GM12878 (cell line): ENCODE measurements at regions not wholly inside any gene's neighbourhood (a gene's known extent, or its start where the extent isn't known, plus 50 kb on each side); places are given as distances from the start of the nearest gene placed in this dataset.

ENCODE experiments used
- ATAC-seq: fragments of 200-7000 bp; cut with Tn5 transposase; 3 replicates; pipeline ENCODE4 v1.9.1; 2020; ENCODE audit warnings: mild to moderate bottlenecking, moderate library complexity
- BruUV-seq: library from RNA; stranded (reverse); fragments of 400-500 nt; replicated peaks from 2 replicates; lab custom pipeline; 2021; lab: Mats Ljungman, UMichigan
- CTCF ChIA-PET: fragments of 300-600 bp; sonication (Branson Sonifier 250); formaldehyde crosslinking; extraction: SDS; loops from one replicate; lab custom pipeline; 2021; ENCODE audit warnings: inconsistent platforms; lab: Yijun Ruan, JAX
- POLR2A ChIA-PET: fragments of 350-600 bp; formaldehyde crosslinking; extraction: SDS; loops from one replicate; lab custom pipeline; 2021; ENCODE audit warnings: inconsistent platforms; lab: Charles Lee
- RAD21 ChIA-PET: fragments of 300-600 bp; sonication (Branson Sonifier 250); formaldehyde crosslinking; loops from one replicate; lab custom pipeline; 2023; ENCODE audit warnings: antibody characterized with exemption; ENCODE audit not compliant: unreplicated experiment; lab: Charles Lee
- SMC1A ChIA-PET: fragments of 300-600 bp; sonication (Branson Sonifier 250); formaldehyde crosslinking; loops from one replicate; lab custom pipeline; 2023; ENCODE audit not compliant: unreplicated experiment, uncharacterized antibody; lab: Charles Lee
- DNase-seq: peaks from one replicate; pipeline ENCODE4 v3.0.0-alpha.2; 2011; ENCODE audit warnings: low read depth, low spot score
- FAIRE-seq: peaks from 3 replicates; lab custom pipeline; 2011; peaks lifted over from hg19 to GRCh38; lab: Jason Lieb, UNC
- H2AFZ ChIP-seq: 2 replicates; pipeline ENCODE4 v1.6.0; 2011; ENCODE audit warnings: low read depth, low read length, control low read depth; ENCODE audit not compliant: control insufficient read depth
- H3K27ac ChIP-seq: 2 replicates; pipeline ENCODE4 v1.5.1; 2011; ENCODE audit warnings: control low read depth; ENCODE audit not compliant: control insufficient read depth, insufficient read depth
- H3K27me3 ChIP-seq, 2 experiments: replicated peaks in 1 of 2; 2 replicates each; pipeline versions ENCODE4 v1.6.0 to v1.6.1; 2011; ENCODE audit warnings: low read length in 1 of 2; ENCODE audit not compliant: control insufficient read depth in 2 of 2, insufficient read depth in 2 of 2
- H3K36me3 ChIP-seq, 2 experiments: 2 replicates each; pipeline ENCODE4 v1.5.1; 2011; ENCODE audit warnings: low read length in 1 of 2; ENCODE audit not compliant: control insufficient read depth in 2 of 2, insufficient read depth in 2 of 2
- H3K4me1 ChIP-seq: 2 replicates; pipeline ENCODE4 v1.6.1; 2011; ENCODE audit warnings: mild to moderate bottlenecking, low read length, moderate library complexity, mixed read lengths; ENCODE audit not compliant: control insufficient read depth, insufficient read depth
- H3K4me2 ChIP-seq: 2 replicates; pipeline ENCODE4 v1.6.0; 2011; ENCODE audit warnings: control low read depth; ENCODE audit not compliant: control insufficient read depth, insufficient read depth
- H3K4me3 ChIP-seq: fragments of 200-600 bp; sonication (generic); 2 replicates; pipeline ENCODE4 v1.5.1; 2016
- H3K79me2 ChIP-seq: 2 replicates; pipeline ENCODE4 v1.6.0; 2011; ENCODE audit warnings: low read length; ENCODE audit not compliant: control insufficient read depth, insufficient read depth
- H3K9ac ChIP-seq: 2 replicates; pipeline ENCODE4 v1.8.0; 2011; ENCODE audit warnings: low read length, control low read depth, mixed read lengths; ENCODE audit not compliant: control insufficient read depth, insufficient read depth
- H3K9me3 ChIP-seq: replicated peaks from 3 replicates; pipeline ENCODE4 v1.5.1; 2011; ENCODE audit warnings: mild to moderate bottlenecking, low read length; ENCODE audit not compliant: control insufficient read depth, insufficient read depth
- H4K20me1 ChIP-seq: 2 replicates; pipeline ENCODE4 v1.6.0; 2011; ENCODE audit not compliant: control insufficient read depth, insufficient read depth
- BCLAF1 ChIP-seq: fragments of 450-650 bp; IDR thresholded peaks from 2 replicates; pipeline ENCODE4 v1.6.1; 2017; ENCODE audit warnings: antibody characterized with exemption, mild to moderate bottlenecking, moderate library complexity
- CBX3 ChIP-seq: fragments of 200-600 bp; sonication (generic); IDR thresholded peaks from 2 replicates; pipeline ENCODE4 v1.6.1; 2016; ENCODE audit warnings: low read depth, borderline replicate concordance
- EP300 ChIP-seq, 2 experiments: fragments of 150-350 bp in 1 of 2; IDR thresholded peaks; 2 replicates each; pipeline ENCODE4 v1.6.1; 2011 to 2012; ENCODE audit warnings: low read depth in 2 of 2, low read length in 2 of 2, borderline replicate concordance in 1 of 2, improper control_type of control experiment in 1 of 2, inconsistent platforms in 1 of 2; ENCODE audit not compliant: control insufficient read depth in 1 of 2
- MEF2B ChIP-seq: fragments of 450-650 bp; IDR thresholded peaks from 2 replicates; pipeline ENCODE4 v1.6.1; 2018; ENCODE audit warnings: mild to moderate bottlenecking, moderate library complexity; ENCODE audit not compliant: partially characterized antibody, poor library complexity, severe bottlenecking
- RUNX3 ChIP-seq: IDR thresholded peaks from 2 replicates; pipeline ENCODE4 v1.6.1; 2012; ENCODE audit warnings: low read length, inconsistent platforms
- SUZ12 ChIP-seq: fragments of 200-600 bp; sonication (generic); IDR thresholded peaks from one replicate; pipeline ENCODE4 v1.6.1; 2018; ENCODE audit warnings: antibody characterized with exemption, mild to moderate bottlenecking; ENCODE audit not compliant: unreplicated experiment
- WRNIP1 ChIP-seq: IDR thresholded peaks from 2 replicates; pipeline ENCODE4 v1.6.1; 2011; ENCODE audit warnings: low read depth, low read length, improper control_type of control experiment, borderline replicate concordance
- YY1 ChIP-seq: IDR thresholded peaks from 2 replicates; pipeline ENCODE4 v1.6.1; 2011; ENCODE audit warnings: low read depth, mild to moderate bottlenecking, low read length
- ZBTB11 ChIP-seq: fragments of 450-650 bp; formaldehyde crosslinking; IDR thresholded peaks from 2 replicates; pipeline ENCODE4 v1.5.0; 2022; ENCODE audit warnings: mild to moderate bottlenecking, missing genetic modification characterization
- ZBTB33 ChIP-seq: fragments of 450-650 bp; IDR thresholded peaks from 2 replicates; pipeline ENCODE4 v1.6.1; 2017; ENCODE audit warnings: mild to moderate bottlenecking
- ZNF622 ChIP-seq: fragments of 450-650 bp; IDR thresholded peaks from 2 replicates; pipeline ENCODE4 v1.6.1; 2017; ENCODE audit warnings: mild to moderate bottlenecking, inconsistent platforms
- WGBS: methylation state at CpG from one replicate; pipeline ENCODE4 v1.1.6; 2016; ENCODE audit warnings: low lambda C conversion rate; ENCODE audit not compliant: insufficient replicate concordance, insufficient coverage; ENCODE audit errors: missing lambda C conversion rate; 5-methylcytosine and 5-hydroxymethylcytosine counted together
- in situ Hi-C: fragments of 300-500 bp; cut with MboI; formaldehyde crosslinking; loops from 9 replicates; pipeline ENCODE4 v1.14.3; 2018; ENCODE audit warnings: mixed read lengths
- intact Hi-C: fragments of 100-400 bp; cut with micrococcal nuclease; formaldehyde crosslinking; loops from one replicate; pipeline ENCODE4 v1.14.2; 2022; ENCODE audit not compliant: unreplicated experiment
- TF ChIP-seq, protein P1 (sequence below), 3 experiments: IDR thresholded peaks in 2 of 3; conservative IDR thresholded peaks in 1 of 3; 2 replicates each; pipeline ENCODE4 v1.5.1; 2011; ENCODE audit warnings: low read depth in 3 of 3, low read length in 3 of 3, mild to moderate bottlenecking in 3 of 3, control low read depth in 2 of 3, moderate library complexity in 2 of 3, inconsistent platforms in 1 of 3, mixed read lengths in 1 of 3; ENCODE audit not compliant: control insufficient read depth in 2 of 3, insufficient read depth in 1 of 3; ENCODE audit errors: extremely low read depth in 1 of 3

DNA sequence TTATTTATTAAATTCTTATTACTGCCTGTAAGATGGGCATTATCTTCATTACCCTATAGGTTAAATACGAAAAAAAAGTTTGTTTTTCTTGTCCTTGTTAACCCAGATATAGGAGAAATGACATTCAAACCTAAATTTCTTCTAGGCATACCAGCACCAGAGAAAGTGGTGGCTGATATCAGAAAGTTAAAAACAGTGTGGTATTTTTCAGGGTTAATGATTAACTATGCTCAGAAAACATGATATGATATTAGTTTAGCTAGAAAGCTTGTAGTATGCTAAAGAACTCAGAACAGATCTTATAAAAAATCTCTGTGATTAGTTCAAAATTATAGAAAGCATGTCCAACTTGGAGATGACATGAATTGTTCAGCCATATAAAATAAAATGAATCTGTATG, 630.5 kb upstream of the EPHA6 start (continued):
- TF ChIP-seq BCLAF1: no peak
- no peak for TF ChIP-seq RUNX3
- TF ChIP-seq, protein P1, sequence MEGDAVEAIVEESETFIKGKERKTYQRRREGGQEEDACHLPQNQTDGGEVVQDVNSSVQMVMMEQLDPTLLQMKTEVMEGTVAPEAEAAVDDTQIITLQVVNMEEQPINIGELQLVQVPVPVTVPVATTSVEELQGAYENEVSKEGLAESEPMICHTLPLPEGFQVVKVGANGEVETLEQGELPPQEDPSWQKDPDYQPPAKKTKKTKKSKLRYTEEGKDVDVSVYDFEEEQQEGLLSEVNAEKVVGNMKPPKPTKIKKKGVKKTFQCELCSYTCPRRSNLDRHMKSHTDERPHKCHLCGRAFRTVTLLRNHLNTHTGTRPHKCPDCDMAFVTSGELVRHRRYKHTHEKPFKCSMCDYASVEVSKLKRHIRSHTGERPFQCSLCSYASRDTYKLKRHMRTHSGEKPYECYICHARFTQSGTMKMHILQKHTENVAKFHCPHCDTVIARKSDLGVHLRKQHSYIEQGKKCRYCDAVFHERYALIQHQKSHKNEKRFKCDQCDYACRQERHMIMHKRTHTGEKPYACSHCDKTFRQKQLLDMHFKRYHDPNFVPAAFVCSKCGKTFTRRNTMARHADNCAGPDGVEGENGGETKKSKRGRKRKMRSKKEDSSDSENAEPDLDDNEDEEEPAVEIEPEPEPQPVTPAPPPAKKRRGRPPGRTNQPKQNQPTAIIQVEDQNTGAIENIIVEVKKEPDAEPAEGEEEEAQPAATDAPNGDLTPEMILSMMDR (IDR thresholded peaks at IDR 0.05 in 2 of 3, conservative IDR thresholded peaks at IDR 0.05 in 1 of 3; ENCODE audit: control insufficient read depth in 2 of 3, extremely low read depth in 1 of 3, insufficient read depth in 1 of 3, low read depth in 3 of 3, low read length in 3 of 3): no peak
- no peak for TF ChIP-seq MEF2B
- TF ChIP-seq YY1: no peak

DNA sequence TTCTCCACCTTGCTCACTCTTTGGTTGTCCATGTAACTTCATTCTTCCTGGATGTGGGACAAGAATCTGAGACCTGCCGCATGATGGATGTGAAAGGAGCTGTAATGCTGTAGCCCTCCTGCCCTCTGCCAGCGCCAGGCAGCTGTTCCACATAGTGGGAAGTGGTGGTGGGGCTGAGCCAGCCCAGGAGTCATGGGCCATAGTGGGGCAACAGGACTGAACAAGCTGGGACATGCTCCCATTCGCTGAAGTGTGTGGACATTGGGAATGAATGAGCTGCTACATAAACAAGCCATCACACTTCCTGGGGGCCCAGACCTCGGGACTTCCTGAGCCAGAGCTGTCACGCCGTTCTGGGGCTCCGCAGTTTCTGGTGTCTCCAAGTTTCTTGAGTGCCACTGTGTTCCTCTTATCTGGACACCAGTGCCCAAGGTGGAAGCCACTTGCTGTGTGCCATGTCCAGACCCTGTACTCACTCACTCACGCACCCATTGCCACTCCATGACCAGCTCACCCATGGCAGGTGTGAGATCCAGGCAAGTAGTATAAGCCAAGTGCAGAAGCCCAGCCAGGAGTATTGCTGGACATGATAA, 624.3 kb upstream of the EPHA6 start:
- Histone ChIP-seq H3K4me1 (no peaks in the 10 kb centered on the region), H3K36me3 (no peaks in the 10 kb centered on the region), H3K4me3 (no peak overlapping the region), H4K20me1 (no peaks in the 10 kb centered on the region), H3K79me2 (no peaks in the 10 kb centered on the region), H3K27ac (no peak overlapping the region), H3K27me3 (no peaks in the 10 kb centered on the region), H3K4me2 (no peak overlapping the region), H3K9ac (no peak overlapping the region), H3K9me3 (no peaks in the 10 kb centered on the region), H2AFZ (no peak overlapping the region)
- SMC1A ChIA-PET: interaction anchor here (0.8 kb wide), 1 partner anchor 13 kb away, joined by 3 read pairs; no protein-coding TSS in a partner anchor
- POLR2A ChIA-PET: no interaction called here
- intact Hi-C loops: no loop called here
- BruUV-seq: no TSS peak
- CTCF ChIA-PET: no interaction called here
- 22% methylated on average over 8 of the region's 8 CpGs for WGBS
- ATAC-seq: no peak
- FAIRE-seq: no peak
- in situ Hi-C loops: no loop called here
- RAD21 ChIA-PET: no interaction called here
- DNase-seq: no peak
- TF ChIP-seq ZBTB11 (CRISPR knock-in tag): no peak
- TF ChIP-seq CBX3: no peak
- TF ChIP-seq SUZ12: no peak
- no peak for TF ChIP-seq EP300 (IDR thresholded peaks at IDR 0.05; ENCODE audit: borderline replicate concordance in 1 of 2, control insufficient read depth in 1 of 2, low read depth in 2 of 2, low read length in 2 of 2)
- TF ChIP-seq WRNIP1: no peak
- TF ChIP-seq ZNF622: no peak
- no peak for TF ChIP-seq ZBTB33
